ENCODE measurements at regions not wholly inside any gene's neighbourhood (a gene's known extent, or its start where the extent isn't known, plus 50 kb on each side); places are given as distances from the start of the nearest gene placed in this dataset.

DNA sequence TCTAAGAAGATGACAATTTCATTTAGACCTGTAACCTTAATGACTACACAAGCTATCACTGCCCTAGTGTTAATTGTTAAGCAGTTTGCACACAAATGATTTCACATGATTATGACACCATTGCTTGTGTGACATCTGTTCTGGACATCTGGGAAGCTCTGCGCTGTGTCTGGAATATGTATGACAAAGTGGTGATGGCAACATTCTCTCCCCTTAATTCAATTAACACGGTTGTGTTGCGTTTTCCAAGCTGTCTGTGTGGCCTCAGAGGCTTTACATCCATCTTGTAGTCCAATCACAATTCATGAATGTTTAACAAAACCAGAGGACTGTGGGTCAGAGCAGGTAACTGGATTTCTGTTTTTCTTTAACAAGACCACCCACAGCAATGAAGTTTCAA lies 204.4 kb downstream of the COG6 start:
- DNase-seq: no peak

DNA sequence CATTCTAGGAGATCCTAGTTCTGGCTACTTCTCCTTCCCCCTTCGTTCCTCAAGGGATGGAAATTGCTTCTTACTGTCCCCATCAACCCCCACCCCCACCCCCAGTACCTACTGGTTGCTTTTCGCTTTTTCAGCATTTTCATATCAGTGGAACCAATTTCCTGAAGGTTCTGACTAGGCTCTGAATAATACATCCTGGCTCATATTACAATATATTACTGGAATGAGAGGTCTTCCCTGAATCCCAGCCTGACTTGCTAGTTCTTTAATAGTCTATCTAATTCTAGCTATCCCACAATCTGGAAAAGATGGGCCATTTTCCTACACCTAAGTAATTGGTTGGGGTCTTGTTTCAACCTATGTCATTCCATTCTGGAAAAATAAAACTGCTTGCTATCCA lies 207.4 kb downstream of the COG6 start:
- no peak for DNase-seq

DNA sequence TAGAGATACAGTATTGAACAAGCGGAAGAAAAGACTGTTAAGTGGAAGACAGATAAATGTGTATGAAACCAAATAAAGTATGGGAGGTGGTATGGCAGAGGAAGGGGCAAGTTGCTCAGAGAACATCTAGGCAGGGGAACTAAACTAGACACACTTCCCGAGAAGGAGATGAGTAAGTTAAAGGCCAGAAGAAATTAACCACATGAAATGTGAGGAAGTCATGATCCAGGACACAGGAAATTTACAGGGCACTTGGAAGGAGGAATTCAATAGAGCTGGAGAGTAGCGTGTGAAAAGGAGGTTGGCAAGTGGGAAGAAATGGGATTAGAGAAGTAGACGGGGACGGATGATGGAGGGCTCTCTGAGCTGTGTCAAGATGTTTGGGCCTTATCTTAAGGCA lies 208.8 kb downstream of the COG6 start:
- no peak for DNase-seq

DNA sequence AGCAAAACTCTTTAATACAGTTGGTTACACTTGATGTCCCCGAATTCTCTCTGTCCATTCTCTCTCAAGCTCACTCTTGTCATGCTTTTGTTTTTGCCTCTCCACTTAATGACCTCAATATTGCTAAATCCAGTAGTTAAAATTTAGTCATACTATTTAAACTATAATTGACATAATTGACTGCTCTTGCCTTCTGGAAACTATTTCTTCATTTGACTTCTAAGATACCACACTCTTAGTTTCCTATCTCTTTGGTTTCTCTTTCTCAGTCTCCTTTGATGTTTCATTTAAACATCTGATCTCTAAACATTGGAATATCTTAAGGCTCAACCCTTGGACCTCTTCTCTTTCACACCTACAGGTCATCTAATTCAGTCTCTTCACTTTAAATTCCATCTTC lies 211.3 kb downstream of the COG6 start:
- no peak for DNase-seq

DNA sequence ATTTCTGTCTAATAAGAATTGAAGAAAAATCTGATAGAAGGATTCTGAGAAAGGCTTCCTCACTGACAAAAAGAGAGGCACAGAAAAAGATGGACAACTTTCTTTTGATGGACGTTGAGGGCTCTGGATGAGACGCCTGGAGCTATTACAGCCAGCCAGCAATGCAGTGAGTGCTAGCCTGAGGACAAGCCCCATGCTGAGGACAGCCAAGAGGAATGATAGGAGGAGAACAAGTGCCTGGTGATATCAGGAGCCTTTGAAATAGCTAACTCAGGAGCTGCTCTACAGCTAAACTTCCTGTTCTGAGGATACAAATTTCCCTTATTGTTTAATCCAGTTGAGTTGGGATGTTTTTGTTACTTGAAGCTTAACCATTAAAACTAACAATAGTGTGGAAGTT lies 212.3 kb downstream of the COG6 start:
- no peak for DNase-seq

DNA sequence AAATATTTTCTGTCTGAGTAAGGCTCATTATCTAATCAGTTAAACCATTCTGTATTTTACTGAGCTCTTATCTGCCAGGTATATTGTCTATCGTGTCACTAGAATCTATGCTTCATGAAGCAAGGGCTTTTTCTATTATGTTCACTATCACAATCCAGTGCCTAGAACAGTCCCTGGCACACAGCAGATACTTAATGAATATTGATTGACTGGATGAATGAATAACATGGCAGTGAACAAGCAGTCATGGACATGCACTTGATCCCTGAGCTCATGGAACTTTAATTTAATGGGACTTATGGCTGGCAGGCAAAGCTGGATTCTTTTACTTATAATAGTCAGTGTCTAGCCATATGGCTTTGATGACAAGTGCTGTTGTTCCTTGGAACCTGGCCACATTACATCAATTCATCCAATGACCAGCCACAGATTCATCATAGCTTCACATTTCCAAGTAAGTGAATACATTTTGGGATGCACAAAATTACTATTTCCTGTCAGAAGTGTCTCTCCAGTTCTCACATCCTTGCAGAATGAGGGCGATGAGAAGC lies 214.8 kb downstream of the COG6 start:
- DNase-seq: no peak

DNA sequence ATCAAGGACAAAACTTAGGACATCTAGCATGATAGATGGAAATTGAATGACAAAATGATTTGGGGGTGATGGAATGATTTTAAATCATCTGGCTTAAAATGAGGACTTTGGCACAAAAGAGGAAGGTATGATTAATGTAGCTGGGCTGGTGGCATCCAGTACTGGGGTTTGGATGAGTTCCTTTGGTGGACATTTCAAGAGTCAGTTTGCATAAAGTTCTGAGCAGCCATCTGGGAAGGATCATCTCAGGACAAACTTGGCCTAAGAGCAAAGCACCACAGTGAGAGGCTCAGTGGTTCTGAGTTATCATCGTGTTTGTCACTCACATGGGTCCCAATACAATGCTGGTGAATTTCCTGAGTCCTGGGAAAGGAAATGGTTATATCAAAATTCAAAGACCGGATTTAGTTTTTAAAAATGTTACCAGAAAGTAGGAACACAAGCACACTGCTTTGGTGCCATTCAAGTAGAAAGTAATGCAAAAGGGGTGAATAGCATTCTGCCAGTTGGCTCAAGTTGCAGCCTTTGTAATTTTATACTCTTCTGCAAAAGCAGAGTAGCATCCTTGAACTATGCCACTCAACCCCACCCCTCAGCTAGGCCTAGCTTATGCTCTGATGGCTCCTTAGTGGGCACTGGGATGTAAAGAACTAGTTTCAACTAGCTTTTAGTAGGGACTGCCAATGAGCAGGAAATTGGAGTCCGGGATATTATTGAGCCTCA lies 219.0 kb downstream of the COG6 start:
- DNase-seq: no peak

DNA sequence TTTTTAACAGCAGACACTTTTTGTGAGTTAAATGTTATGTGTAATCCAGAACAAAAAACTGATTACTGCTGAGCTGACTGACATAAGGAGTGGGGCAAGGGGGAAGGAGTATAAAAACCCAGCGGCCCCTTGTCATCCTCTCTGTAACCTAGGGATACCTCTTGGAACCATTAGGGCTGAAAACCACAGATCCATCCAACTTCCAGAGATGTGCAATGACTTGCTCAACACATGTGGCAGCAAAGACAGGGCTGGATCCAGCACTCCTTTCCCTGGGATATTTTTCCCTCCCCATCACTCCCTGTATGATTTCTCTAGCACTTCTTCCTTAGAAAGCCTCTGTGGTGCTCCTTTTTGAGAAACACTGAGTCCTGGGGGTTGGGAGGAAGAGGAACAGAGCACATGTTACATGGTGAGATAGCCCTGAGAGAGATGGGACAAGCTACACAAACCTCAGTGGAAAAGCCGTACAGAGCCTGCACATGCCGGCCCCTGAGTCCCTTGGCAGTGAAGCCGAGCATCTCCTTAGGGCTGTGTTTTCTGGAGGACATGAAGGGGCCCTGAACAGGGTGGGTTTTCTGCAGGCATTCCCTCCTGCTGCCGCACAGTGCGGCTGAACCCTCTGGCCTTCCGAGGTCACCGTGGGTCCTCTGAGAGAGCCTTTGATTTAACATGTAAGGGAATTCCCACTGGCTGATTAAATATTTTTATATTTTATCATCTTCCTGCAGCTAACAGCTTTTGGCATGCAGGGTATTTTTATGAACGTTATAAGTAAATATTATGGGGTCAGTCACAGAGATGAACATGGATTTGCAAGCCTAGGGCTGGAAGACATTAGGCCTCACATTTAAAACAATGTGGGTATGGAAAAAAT lies 219.9 kb downstream of the COG6 start:
- DNase-seq: no peak

DNA sequence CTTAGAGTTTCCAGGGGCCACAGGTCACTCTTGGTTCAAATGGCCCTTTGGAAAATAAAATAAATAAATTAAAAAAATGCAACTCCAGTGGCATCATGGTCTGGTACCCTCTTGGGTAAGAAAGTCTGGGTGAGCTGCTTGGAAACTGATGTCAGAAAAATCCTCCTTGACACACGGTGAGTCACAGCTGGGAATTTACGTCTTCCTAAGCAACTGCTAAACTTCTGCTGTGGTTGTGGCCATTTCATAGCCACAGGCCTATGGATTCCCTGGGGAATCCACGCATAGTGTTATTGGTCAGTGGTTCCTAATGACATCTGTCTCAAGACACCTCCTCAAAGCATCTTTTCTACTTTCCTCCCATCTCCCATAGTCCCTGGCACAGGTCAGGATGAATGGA lies 220.8 kb downstream of the COG6 start:
- no peak for DNase-seq

DNA sequence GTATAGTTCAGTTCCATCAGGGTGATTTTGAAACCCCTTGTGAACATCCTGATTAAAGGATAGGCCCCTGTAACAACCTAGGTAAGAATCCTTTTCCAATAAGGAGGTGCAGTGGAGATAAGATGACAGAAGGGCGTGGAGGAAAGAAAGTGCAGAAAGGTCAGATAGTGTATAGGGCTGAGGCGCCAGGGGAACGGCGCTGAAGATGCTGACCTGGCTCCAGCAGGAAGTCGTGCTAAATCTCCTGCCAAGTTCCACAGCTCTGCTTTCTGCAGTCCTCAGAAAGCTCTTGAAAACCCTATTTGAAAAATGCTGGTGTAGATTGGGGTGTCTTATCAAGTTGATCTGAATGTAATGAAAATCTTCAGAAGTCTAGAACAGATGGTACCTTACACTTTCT lies 221.7 kb downstream of the COG6 start:
- peak in 1 of 5 experiments; percentile 9 for DNase-seq

DNA sequence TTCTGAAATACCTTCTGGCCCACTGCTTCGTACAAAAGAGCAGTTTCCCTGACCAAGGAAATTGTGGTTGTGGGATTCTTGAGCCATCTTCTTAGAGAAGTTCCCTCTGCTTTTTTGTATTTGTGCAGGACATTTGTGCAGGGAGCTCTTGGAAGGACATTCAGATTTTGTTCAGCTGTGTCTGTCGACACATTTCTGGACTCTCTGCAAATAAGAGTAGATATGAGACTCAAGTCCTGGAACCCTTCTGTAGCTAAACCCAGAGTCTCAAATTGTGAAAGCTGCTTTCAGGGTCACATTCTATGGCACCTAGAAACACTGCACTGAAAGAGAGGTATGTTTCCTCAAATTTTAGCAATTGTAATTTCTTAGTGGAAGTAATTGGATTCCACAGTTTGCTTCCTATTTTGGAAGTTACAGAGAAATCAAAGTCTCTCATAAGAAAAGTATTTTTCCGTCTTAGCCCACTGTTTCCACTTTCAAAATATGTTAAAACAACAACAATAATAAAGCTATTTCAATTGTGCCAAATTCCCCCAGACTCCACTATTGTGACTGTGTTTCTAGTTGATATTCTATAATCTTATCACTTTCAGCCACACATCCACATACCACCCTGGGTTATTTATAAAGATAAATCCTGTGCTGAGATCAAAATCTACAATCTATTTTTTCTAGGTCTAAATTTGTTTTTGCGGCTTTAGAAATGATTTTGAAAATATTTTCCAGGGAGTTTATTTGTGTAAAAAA lies 224.0 kb downstream of the COG6 start:
- DNase-seq: no peak

DNA sequence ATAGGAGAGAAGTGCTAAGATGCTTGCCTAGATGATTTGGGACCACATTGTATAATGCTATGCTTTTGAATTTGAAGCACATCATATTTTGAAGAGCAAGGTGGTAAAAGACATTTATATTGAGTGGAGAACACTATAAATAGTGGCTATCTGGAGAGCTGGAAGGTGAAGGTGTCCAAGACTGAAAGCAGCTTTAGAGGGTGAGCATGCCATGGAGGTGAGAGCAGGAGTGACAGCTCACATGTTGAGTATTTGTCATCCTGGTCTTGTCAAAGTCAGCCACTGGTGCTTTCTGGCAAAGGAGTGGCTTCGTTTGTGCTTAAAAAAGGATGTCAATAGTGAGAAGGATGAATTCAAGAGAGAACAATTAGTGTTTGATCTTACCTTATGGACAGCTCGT lies 225.9 kb downstream of the COG6 start:
- no peak for DNase-seq

DNA sequence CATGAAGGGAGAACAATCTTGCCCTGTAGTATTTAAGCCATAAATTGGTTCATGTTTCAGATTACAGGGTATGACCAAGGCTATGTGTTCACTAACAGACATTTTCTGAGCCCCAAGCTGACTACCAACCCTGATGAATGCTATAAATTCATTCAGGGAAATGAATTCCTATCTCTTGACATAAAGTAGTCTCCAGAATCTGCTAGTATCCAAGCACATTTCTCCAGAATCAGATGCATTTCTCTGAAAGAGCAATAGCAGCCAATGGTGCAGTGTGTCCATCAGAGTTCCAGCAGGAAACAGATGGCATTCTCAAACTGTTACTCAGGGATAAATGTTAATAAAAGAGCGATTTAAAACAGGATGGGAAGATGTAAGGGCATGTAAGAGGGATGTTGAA lies 226.4 kb downstream of the COG6 start:
- DNase-seq: no peak

DNA sequence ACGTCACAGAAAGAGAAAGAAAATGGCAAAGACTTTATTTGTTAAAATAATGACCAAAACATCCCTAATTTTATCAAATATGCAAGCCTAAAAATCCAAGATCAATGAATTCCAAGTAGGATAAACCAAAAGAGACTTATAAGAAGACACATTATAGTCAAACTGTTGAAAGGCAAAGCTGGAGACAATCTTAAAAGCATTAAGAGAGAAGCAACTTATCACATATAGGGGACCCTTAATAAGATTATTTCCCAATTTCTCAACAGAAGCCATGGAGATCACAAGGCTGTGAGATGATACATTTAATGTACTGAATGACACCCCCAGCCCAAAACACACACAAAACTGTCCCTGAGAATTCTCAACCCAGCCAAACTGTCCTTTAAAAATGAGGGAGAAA lies 228.7 kb downstream of the COG6 start:
- no peak for DNase-seq

DNA sequence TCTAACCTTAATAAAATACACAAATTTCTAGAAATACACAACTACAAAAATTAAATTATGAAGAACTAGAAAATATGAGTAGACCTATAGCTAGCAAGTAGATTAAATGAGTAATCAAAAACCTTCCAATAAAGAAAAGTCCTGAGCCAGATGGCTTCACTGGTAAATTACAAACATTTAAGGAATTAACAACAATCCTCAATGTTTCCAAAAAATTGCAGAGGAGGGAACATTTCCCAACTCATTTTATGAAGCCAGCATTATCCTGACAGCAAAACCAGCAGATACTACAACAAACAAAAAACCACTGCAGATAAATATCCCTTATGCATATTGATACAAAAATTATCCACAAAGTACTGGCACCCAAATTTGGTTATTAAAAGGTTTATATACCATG lies 230.9 kb downstream of the COG6 start:
- no peak for DNase-seq

DNA sequence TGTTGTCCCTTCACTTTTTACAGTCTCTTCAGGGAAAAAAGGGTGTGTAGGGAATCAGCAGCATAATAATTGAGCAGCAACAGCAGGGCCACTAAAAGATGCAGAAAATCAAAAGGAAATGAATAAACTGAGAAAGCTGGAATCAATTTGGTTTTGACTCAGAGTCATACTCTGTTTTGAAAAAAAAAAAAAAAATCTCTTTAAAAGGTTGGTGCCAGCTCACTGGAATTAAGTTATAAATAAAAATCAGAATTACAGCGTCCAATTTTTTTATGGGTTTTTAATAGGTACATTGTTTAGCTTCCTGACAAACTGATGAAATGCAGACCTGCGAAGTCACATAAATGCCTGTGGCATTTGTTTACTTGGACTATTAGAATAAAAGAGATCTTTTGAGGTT lies 231.9 kb downstream of the COG6 start:
- no peak for DNase-seq

DNA sequence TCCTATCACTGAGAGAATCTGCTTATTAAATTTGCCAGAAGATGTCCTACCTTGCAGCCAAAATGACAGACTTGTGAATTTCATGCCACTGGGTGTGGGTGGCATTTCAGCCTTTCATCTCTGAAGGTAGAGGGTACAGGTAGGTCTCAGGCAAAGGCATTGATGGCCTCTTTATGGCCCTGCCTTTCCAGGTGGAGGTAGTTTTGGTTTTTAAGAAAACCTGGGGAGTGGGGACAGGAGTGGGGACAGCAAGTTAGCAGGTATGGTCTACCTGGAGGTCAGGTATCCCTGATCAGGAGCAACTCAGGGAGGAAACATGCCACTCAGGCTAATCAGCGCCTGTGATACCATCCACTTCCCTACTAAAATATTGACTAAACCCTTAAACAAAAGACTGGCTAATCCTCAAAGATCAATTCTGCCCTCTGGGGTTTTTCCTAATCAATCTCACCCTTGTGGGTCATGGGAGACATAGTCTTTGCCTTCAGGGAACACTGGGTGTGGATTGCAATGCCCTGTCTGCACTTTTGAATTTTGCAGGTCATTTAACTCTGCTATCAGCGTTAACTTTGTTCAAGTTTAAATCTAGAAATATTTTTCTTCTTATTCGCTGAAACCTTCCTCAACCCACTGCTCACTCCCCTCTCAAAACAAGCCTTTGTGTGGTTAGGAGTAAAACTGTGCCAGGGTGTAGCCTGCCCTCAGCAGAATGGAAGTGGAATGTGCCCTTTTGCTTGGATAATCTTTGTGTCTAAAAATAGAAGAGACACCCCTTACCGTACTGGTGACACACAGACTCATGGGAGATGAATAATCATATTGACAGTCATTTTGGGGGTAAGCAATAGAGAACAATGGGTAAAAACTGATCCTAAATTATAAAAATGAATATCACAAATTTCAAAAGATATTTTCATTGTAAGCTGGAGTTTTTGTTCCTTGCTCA lies 233.7 kb downstream of the COG6 start:
- DNase-seq: no peak

DNA sequence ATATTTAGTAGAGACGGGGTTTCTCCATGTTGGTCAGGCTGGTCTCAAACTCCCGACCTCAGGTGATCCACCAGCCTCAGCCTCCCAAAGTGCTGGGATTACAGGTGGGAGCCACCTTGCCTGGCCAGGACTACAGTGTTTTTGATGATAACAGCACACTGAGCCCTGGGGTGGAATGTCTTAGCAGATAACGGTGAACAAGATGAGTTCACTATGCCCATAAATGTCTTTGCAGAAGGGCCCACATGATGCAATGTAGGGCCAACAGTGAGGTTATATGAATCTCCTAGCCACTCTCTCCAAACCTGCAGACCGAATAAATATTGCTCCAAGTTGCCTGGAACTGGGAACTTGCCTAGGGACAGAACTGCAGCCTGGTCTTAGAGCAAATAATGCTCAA lies 235.1 kb downstream of the COG6 start:
- DNase-seq: no peak

DNA sequence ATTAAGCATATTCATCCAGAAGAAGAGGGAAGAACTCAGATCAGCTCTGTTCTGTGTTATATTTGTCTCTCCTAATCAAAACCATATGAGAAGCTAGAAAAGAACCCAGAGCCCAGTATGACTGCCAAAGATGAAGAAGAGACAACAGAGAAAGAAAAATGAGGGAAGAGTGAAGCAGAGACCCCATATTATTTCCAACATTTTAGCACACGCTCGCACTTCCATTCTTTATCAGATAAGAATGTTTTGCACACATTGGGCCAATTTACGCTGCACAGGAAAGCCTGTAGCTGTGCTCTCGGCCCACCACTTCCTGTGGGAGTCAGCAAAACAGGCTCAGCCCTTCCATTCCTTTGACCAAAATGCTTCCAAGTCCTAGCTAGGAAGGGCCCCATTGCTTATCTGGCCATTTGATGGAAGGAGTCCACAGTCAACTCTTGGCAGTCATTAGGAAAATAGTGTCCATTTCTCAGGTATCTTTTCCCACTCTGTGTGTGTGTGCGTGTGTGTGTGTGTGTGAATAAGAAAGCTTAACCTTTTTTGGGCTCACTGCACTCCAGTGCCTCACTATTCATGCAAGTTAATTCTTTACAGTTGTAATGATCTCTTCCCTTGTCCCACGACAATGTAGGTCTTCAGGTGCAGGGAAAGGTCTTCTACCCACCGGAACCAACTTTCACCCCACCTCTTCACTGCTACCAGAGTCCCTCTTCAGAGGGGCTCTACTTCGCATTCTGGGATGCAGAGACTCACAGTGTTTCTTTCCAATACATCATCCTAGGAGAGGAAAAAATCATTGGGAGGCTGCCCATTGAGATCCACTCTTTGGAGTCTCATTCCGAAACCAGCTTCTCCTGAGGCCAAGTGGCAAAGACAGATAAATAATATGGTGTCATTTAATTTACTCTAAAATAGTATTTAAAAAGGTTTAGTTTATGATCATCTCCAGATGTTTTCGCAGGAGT lies 237.5 kb downstream of the COG6 start:
- DNase-seq: peak in 1 of 5 experiments; percentile 72

DNA sequence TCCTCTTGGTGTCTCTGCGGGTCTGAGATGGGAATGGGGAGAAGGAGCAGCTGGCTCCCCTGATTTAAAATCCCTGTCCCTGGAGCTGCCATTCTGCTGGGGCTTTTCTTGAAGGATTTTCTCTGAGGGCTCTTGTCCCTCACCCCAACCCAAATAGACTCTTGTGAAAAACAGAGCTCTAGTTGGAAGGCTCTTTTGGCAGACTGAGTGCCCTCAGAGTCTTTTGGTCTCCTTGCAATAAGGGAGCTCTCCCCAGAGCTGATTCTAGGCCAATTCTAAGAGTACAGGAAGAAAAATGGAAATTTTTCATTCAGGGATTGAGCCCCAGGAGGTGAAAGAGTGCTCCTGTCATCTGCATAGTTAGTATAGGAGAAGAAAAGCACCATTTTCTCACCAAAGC lies 238.3 kb downstream of the COG6 start:
- no peak for DNase-seq

DNA sequence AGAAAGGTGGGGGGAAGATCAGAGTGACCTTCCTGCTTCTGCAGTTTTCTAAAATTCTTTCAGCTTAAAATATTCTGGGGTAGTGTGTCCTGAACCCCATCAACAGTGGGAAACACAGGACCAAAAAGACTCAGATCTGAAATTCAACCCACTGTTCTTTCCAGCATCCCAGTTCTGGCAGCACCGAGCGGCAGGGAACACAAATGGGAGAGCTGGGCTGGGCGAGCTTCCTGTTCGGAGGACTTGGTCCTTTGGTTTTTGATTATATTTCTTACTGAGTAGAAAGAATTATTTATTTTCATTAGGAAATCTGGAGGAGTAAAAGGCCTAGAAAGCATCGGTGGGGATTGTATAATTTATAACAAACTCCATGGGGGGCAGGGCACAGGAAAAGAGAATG lies 239.1 kb downstream of the COG6 start:
- DNase-seq: no peak
